Pons (tissue), 1 donor: ENCODE measurements at regions not wholly inside any gene's neighbourhood (a gene's known extent, or its start where the extent isn't known, plus 50 kb on each side); places are given as distances from the start of the nearest gene placed in this dataset.
"Not testable (repeated sequence)": the region's sequence is repeated elsewhere in the genome, so short reads cannot be mapped to it uniquely, and the experiment has no call there.

Source experiments
- DNase-seq: peaks from one replicate; pipeline ENCODE4 v3.0.0-alpha.2; 2016; ENCODE audit warnings: low spot score

DNA sequence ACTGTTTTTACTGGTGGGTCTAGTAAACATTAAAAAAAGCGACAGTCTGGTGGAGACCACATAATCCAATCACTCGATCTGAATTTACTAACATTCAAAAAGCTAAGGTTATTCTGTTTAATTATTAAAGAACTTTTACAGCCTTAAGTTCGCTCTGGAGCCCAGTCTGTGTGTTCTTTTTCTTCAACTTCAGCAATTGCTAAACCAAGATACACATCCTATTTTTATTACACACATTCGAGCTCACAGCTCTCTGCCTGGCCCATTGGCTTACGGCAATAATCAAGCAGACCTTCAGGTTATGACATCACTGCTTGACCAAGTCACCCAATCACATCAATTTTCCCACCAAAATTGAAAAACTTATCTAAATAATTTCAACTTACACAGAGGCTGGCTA is 57.4 kb upstream of the PRSS16 start:
- no peak for DNase-seq

GRCh38 chr6:27194453-27194852 is 53.0 kb upstream of the PRSS16 start:
- DNase-seq = not testable (repeated sequence)

- DNase-seq = not testable (repeated sequence)
These were observed 52.0 kb upstream of the PRSS16 start for GRCh38 chr6:27195547-27195946.
